Astrocyte (in vitro differentiated cells and primary cell): ENCODE measurements at regions not wholly inside any gene's neighbourhood (a gene's known extent, or its start where the extent isn't known, plus 50 kb on each side); places are given as distances from the start of the nearest gene placed in this dataset.

Experiments
- CTCF ChIP-seq: IDR thresholded peaks from 2 replicates; pipeline ENCODE4 v1.5.1; 2011; ENCODE audit warnings: low read depth, mild to moderate bottlenecking, inconsistent platforms, low read length, moderate library complexity; ENCODE audit not compliant: insufficient read depth
- EZH2 ChIP-seq: IDR thresholded peaks from 2 replicates; pipeline ENCODE4 v1.6.1; 2012; ENCODE audit warnings: mild to moderate bottlenecking, low read length, inconsistent platforms; ENCODE audit not compliant: insufficient read depth

GRCh38 chr10:27312854-27313253 lies 72.3 kb upstream of the ACBD5 start:
- TF ChIP-seq CTCF, result no peak
- no peak for TF ChIP-seq EZH2
